Stomach (tissue), 4 donors: ENCODE measurements at regions not wholly inside any gene's neighbourhood (a gene's known extent, or its start where the extent isn't known, plus 50 kb on each side); places are given as distances from the start of the nearest gene placed in this dataset.

Experiments
- CTCF ChIP-seq, 7 experiments: fragments of 450-650 bp in 4 of 7; fragments of 200-600 bp in 3 of 7; sonication (generic) in 3 of 7; IDR thresholded peaks; one replicate each; pipeline ENCODE4 v1.5.1; 2016 to 2019; ENCODE audit warnings: antibody characterized with exemption in 7 of 7, control low read depth in 2 of 7, mild to moderate bottlenecking in 1 of 7
- POLR2AphosphoS5 ChIP-seq, 3 donors: sonication (generic); formaldehyde crosslinking; IDR thresholded peaks; one replicate each; pipeline ENCODE4 v1.6.1; 2016; ENCODE audit warnings: antibody characterized with exemption in 3 of 3

GRCh38 chr1:147434921-147435320 lies 106.4 kb upstream of the BCL9 start:
- no peak for TF ChIP-seq POLR2AphosphoS5 (IDR thresholded peaks at IDR 0.05)
- no peak for TF ChIP-seq CTCF (IDR thresholded peaks at IDR 0.05)
